OCI-LY1 (cell line): ENCODE measurements at regions not wholly inside any gene's neighbourhood (a gene's known extent, or its start where the extent isn't known, plus 50 kb on each side); places are given as distances from the start of the nearest gene placed in this dataset.

ENCODE experiments used
- H2AFZ ChIP-seq: fragments of 200-600 bp; sonication (generic), shearing (Covaris generic); 2 replicates; pipeline ENCODE4 v1.6.0; 2014; ENCODE audit warnings: antibody characterized with exemption, mild to moderate bottlenecking, low read length
- H3F3A ChIP-seq: fragments of 200-600 bp; sonication (generic), shearing (Covaris generic); 2 replicates; pipeline ENCODE4 v1.6.0; 2014; ENCODE audit warnings: mild to moderate bottlenecking, antibody characterized with exemption, low read length, moderate library complexity; ENCODE audit not compliant: insufficient read depth
- H3K27ac ChIP-seq: fragments of 200-600 bp; sonication (generic); 2 replicates; pipeline ENCODE4 v1.5.1; 2014; ENCODE audit warnings: low read length, mixed run types, mild to moderate bottlenecking, low read depth; ENCODE audit not compliant: poor library complexity, severe bottlenecking
- H3K27me3 ChIP-seq: fragments of 200-600 bp; sonication (generic); 2 replicates; pipeline ENCODE4 v1.6.0; 2014; ENCODE audit warnings: antibody characterized with exemption, mild to moderate bottlenecking, low read length, moderate library complexity; ENCODE audit not compliant: insufficient read depth
- H3K36me3 ChIP-seq: fragments of 200-600 bp; sonication (generic); 2 replicates; pipeline ENCODE4 v1.6.1; 2014; ENCODE audit warnings: mild to moderate bottlenecking, antibody characterized with exemption, low read length, moderate library complexity, mixed read lengths; ENCODE audit not compliant: insufficient read depth
- H3K4me1 ChIP-seq: fragments of 200-600 bp; sonication (generic); 2 replicates; pipeline ENCODE4 v1.5.1; 2014; ENCODE audit warnings: mild to moderate bottlenecking, low read length, moderate library complexity; ENCODE audit not compliant: insufficient read depth, severe bottlenecking
- H3K4me2 ChIP-seq: fragments of 200-600 bp; sonication (generic), shearing (Covaris generic); 2 replicates; pipeline ENCODE4 v1.6.1; 2014; ENCODE audit warnings: low read length
- H3K4me3 ChIP-seq: fragments of 200-600 bp; sonication (generic); 2 replicates; pipeline ENCODE4 v1.5.1; 2014; ENCODE audit warnings: low read length, low read depth, mild to moderate bottlenecking, mixed read lengths; ENCODE audit not compliant: poor library complexity, severe bottlenecking
- H3K79me2 ChIP-seq: fragments of 200-600 bp; shearing (Covaris generic); 2 replicates; pipeline ENCODE4 v1.6.1; 2016; ENCODE audit warnings: mixed run types, low read length, mixed read lengths; ENCODE audit not compliant: insufficient read depth
- H3K9ac ChIP-seq: fragments of 200-600 bp; sonication (generic), shearing (Covaris generic); 2 replicates; pipeline ENCODE4 v1.6.1; 2014; ENCODE audit warnings: mild to moderate bottlenecking, low read length, mixed read lengths
- H3K9me2 ChIP-seq: fragments of 200-600 bp; sonication (generic), shearing (Covaris generic); 2 replicates; pipeline ENCODE4 v1.6.1; 2014; ENCODE audit warnings: low read depth, mild to moderate bottlenecking, low read length, mixed read lengths
- H3K9me3 ChIP-seq: fragments of 200-600 bp; shearing (Covaris generic); 2 replicates; pipeline ENCODE4 v1.6.1; 2014; ENCODE audit warnings: low read length, mixed read lengths
- H4K20me1 ChIP-seq: fragments of 200-600 bp; sonication (generic), shearing (Covaris generic); 2 replicates; pipeline ENCODE4 v1.6.0; 2016; ENCODE audit warnings: mild to moderate bottlenecking, low read length; ENCODE audit not compliant: insufficient read depth
- EZH2 ChIP-seq: fragments of 200-600 bp; sonication (generic), shearing (Covaris generic); IDR thresholded peaks from 2 replicates; pipeline ENCODE4 v1.8.0; 2017; ENCODE audit warnings: borderline replicate concordance, mixed run types, mild to moderate bottlenecking, antibody characterized with exemption, low read length, moderate library complexity, mixed read lengths
- TF ChIP-seq, protein P1 (sequence below): fragments of 200-600 bp; sonication (generic), shearing (Covaris generic); IDR thresholded peaks from 2 replicates; pipeline ENCODE4 v1.5.1; 2017; ENCODE audit warnings: mild to moderate bottlenecking, antibody characterized with exemption, low read length, moderate library complexity, mixed read lengths

DNA sequence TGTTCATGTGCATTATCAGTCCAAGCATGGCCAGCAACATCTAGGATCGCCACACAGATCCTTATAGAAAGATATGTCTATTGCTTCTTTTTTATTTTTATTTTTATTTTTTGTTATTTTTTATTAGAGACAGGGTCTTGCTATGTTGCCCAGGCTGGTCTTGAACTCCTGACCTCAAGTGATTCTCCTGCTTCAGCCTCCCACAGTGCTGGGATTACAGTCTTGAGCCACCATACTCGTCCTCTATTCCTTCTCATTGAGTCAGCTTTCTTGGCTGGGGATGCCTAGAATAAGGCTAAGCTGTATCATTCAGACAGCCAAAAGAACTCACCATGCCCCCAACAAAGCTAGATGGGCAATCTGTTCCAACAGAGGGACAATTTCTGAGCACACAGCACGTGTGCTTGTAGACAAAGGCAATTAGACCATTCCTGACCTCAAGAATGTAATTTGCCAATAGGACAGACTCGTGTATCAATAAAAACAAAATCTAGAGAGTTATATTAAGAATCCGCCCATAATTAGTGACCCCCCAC is 264.0 kb upstream of the NEBL start:
- H3K27me3 ChIP-seq: no peaks in the 10 kb centered on the region
- H3K4me1 ChIP-seq: no peaks in the 10 kb centered on the region
- no peak overlapping the region for H3K9ac ChIP-seq
- TF ChIP-seq EZH2: no peak
- TF ChIP-seq, protein P1, sequence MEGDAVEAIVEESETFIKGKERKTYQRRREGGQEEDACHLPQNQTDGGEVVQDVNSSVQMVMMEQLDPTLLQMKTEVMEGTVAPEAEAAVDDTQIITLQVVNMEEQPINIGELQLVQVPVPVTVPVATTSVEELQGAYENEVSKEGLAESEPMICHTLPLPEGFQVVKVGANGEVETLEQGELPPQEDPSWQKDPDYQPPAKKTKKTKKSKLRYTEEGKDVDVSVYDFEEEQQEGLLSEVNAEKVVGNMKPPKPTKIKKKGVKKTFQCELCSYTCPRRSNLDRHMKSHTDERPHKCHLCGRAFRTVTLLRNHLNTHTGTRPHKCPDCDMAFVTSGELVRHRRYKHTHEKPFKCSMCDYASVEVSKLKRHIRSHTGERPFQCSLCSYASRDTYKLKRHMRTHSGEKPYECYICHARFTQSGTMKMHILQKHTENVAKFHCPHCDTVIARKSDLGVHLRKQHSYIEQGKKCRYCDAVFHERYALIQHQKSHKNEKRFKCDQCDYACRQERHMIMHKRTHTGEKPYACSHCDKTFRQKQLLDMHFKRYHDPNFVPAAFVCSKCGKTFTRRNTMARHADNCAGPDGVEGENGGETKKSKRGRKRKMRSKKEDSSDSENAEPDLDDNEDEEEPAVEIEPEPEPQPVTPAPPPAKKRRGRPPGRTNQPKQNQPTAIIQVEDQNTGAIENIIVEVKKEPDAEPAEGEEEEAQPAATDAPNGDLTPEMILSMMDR: no peak
- H3K79me2 ChIP-seq: no peaks in the 10 kb centered on the region
- H3F3A ChIP-seq: no peaks in the 10 kb centered on the region
- no peaks in the 10 kb centered on the region for H3K9me2 ChIP-seq
- H3K36me3 ChIP-seq: no peaks in the 10 kb centered on the region
- no peak overlapping the region for H2AFZ ChIP-seq
- H3K9me3 ChIP-seq: no peaks in the 10 kb centered on the region
- H4K20me1 ChIP-seq: no peaks in the 10 kb centered on the region
- no peak overlapping the region for H3K27ac ChIP-seq
- H3K4me2 ChIP-seq: no peak overlapping the region
- no peak overlapping the region for H3K4me3 ChIP-seq

DNA sequence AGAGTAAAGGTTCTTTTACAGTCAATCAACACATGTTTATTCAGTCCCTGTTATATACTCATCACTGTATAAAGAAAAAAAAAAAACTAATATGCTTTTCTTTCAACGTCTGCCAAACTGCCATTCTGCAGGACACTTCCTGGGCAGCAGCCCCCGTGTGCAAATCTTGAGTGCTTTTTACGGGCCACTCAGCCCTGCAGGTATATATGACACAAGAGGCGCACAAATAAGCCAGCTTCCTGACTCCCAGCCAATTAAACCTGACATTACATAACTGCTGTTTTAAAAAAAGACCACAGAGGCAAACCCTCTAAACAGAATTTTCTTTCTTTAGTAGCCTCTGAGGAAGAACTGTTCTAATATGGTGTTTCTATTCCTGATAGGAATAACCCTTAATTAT is 263.0 kb upstream of the NEBL start:
- Histone ChIP-seq H3K27ac (no peak overlapping the region), H3K9me3 (no peaks in the 10 kb centered on the region), H3K4me1 (no peaks in the 10 kb centered on the region), H3K4me2 (no peak overlapping the region), H3K79me2 (no peaks in the 10 kb centered on the region), H3K9me2 (no peaks in the 10 kb centered on the region), H3K9ac (no peak overlapping the region), H3K36me3 (no peaks in the 10 kb centered on the region), H2AFZ (no peak overlapping the region), H3K4me3 (no peak overlapping the region), H3K27me3 (no peaks in the 10 kb centered on the region), H3F3A (no peaks in the 10 kb centered on the region), H4K20me1 (no peaks in the 10 kb centered on the region)
- TF ChIP-seq EZH2: no peak
- TF ChIP-seq, protein P1: no peak

DNA sequence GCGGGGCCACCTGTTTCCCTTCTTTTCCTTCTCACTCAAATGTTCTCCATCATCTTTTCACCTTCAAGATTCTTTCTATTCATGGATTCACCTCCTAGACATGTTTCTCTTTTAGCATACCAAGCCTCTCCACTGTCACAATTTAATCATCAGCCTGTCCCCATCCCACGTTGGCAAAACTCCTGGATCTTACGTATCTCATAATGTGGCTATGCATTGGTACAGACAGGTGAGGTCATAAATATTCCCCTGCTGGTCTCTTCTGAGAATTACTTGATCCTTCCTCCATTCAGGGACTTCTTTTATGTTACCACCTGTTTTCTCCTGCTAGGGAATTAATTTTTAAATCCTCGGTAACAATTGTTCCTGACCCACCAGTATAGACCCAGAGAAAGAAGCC is 262.6 kb upstream of the NEBL start:
- H2AFZ ChIP-seq: no peak overlapping the region
- H3K79me2 ChIP-seq: no peaks in the 10 kb centered on the region
- no peaks in the 10 kb centered on the region for H3K4me1 ChIP-seq
- no peaks in the 10 kb centered on the region for H3F3A ChIP-seq
- no peaks in the 10 kb centered on the region for H4K20me1 ChIP-seq
- no peak overlapping the region for H3K27ac ChIP-seq
- H3K27me3 ChIP-seq: no peaks in the 10 kb centered on the region
- TF ChIP-seq EZH2: no peak
- TF ChIP-seq, protein P1: no peak
- H3K9ac ChIP-seq: no peak overlapping the region
- no peak overlapping the region for H3K4me2 ChIP-seq
- H3K36me3 ChIP-seq: no peaks in the 10 kb centered on the region
- H3K9me2 ChIP-seq: no peaks in the 10 kb centered on the region
- H3K9me3 ChIP-seq: no peaks in the 10 kb centered on the region
- no peak overlapping the region for H3K4me3 ChIP-seq
